Stimulated activated CD8-positive, alpha-beta memory T cell treated with anti-CD3 and anti-CD28 coated beads, Interleukin-15, amount 100 ng/mL, for 1 hour (primary cell): ENCODE measurements at regions not wholly inside any gene's neighbourhood (a gene's known extent, or its start where the extent isn't known, plus 50 kb on each side); places are given as distances from the start of the nearest gene placed in this dataset.

Experiments
- DNase-seq: peaks from one replicate; pipeline ENCODE4 v3.0.0-alpha.2; 2020; ENCODE audit warnings: low read depth

GRCh38 chr10:1872151-1872726 is 134.9 kb upstream of the ADARB2 start:
- no peak for DNase-seq

GRCh38 chr10:1870491-1870890 is 133.2 kb upstream of the ADARB2 start:
- DNase-seq, result no peak

- DNase-seq, result no peak
Measured at GRCh38 chr10:1869861-1870260, 132.5 kb upstream of the ADARB2 start.

GRCh38 chr10:1860351-1860750 is 123.0 kb upstream of the ADARB2 start:
- no peak for DNase-seq

- no peak for DNase-seq
Measured at GRCh38 chr10:1858547-1858946, 121.2 kb upstream of the ADARB2 start.

- DNase-seq, result no peak
Measured at GRCh38 chr10:1858048-1858447, 120.7 kb upstream of the ADARB2 start.

GRCh38 chr10:1855911-1856310 is 118.6 kb upstream of the ADARB2 start:
- DNase-seq, result no peak

- DNase-seq, result no peak
Measured at GRCh38 chr10:1854271-1854670, 116.9 kb upstream of the ADARB2 start.

GRCh38 chr10:1853801-1854200 is 116.5 kb upstream of the ADARB2 start:
- DNase-seq, result no peak

- no peak for DNase-seq
Measured at GRCh38 chr10:1852841-1853240, 115.5 kb upstream of the ADARB2 start.

- DNase-seq, result no peak
Measured at GRCh38 chr10:1851762-1852161, 114.4 kb upstream of the ADARB2 start.

- no peak for DNase-seq
Measured at GRCh38 chr10:1850971-1851527, 113.7 kb upstream of the ADARB2 start.

GRCh38 chr10:1847361-1847760 is 110.0 kb upstream of the ADARB2 start:
- DNase-seq, result no peak

- DNase-seq, result no peak
Measured at GRCh38 chr10:1846032-1846431, 108.7 kb upstream of the ADARB2 start.

GRCh38 chr10:1841759-1842158 is 104.4 kb upstream of the ADARB2 start:
- no peak for DNase-seq

GRCh38 chr10:1829712-1830111 is 92.4 kb upstream of the ADARB2 start:
- DNase-seq, result no peak

- DNase-seq, result no peak
Measured at GRCh38 chr10:1824928-1825327, 87.6 kb upstream of the ADARB2 start.

- no peak for DNase-seq
Measured at GRCh38 chr10:1814556-1814955, 77.2 kb upstream of the ADARB2 start.

- no peak for DNase-seq
Measured at GRCh38 chr10:1809139-1809741, 71.9 kb upstream of the ADARB2 start.

- DNase-seq, result no peak
Measured at GRCh38 chr10:1807924-1808323, 70.6 kb upstream of the ADARB2 start.

- no peak for DNase-seq
Measured at GRCh38 chr10:1807196-1807595, 69.9 kb upstream of the ADARB2 start.

- no peak for DNase-seq
Measured at GRCh38 chr10:1802413-1802812, 65.1 kb upstream of the ADARB2 start.

GRCh38 chr10:1788401-1788800 is 51.1 kb upstream of the ADARB2 start:
- no peak for DNase-seq
